ENCODE measurements at regions not wholly inside any gene's neighbourhood (a gene's known extent, or its start where the extent isn't known, plus 50 kb on each side); places are given as distances from the start of the nearest gene placed in this dataset.

- DNase-seq = no peak
- TF ChIP-seq, protein P1, sequence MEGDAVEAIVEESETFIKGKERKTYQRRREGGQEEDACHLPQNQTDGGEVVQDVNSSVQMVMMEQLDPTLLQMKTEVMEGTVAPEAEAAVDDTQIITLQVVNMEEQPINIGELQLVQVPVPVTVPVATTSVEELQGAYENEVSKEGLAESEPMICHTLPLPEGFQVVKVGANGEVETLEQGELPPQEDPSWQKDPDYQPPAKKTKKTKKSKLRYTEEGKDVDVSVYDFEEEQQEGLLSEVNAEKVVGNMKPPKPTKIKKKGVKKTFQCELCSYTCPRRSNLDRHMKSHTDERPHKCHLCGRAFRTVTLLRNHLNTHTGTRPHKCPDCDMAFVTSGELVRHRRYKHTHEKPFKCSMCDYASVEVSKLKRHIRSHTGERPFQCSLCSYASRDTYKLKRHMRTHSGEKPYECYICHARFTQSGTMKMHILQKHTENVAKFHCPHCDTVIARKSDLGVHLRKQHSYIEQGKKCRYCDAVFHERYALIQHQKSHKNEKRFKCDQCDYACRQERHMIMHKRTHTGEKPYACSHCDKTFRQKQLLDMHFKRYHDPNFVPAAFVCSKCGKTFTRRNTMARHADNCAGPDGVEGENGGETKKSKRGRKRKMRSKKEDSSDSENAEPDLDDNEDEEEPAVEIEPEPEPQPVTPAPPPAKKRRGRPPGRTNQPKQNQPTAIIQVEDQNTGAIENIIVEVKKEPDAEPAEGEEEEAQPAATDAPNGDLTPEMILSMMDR (IDR thresholded peaks at IDR 0.05) = no peak
- Mint-ChIP-seq H3K27ac (peak overlapping the region; percentile 51), H3K36me3 (ENCODE audit: low read depth) (no peaks in the 10 kb centered on the region; the same call in 1 of the 2 replicates), H3K4me3 (peak overlapping the region; percentile 37), H3K4me1 (ENCODE audit: low read depth) (peaks cover 68% of the 10 kb centered on the region), H3K9me3 (no peaks in the 10 kb centered on the region), H3K27me3 (ENCODE audit: insufficient read depth) (no peaks in the 10 kb centered on the region)
These were observed 674.2 kb upstream of the VRK2 start for GRCh38 chr2:57372237-57372984.

DNA sequence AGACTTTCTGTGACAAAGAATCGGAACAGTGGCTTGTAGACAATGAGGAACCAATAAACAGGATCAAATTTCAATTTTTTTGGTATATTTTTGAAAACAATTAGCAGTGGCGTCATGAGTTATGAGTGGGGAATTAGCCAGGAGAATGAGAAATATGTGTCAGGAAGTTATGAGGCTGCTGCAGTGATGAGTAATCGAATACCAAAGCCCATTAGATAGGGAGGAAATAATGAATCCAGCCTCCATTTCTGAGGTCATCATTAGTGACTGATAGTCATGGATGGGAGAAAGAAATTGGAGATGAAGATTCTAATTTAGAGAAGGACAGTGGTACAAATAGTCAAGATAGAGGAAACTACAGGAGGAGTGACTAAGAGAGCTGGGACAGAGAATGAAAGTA is 673.1 kb upstream of the VRK2 start:
- no peaks in the 10 kb centered on the region; the same call in 1 of the 2 replicates for H3K36me3 Mint-ChIP-seq (ENCODE audit: low read depth)
- H3K27me3 Mint-ChIP-seq (ENCODE audit: insufficient read depth) = no peaks in the 10 kb centered on the region
- peak; percentile 84 for DNase-seq
- TF ChIP-seq, protein P1 (IDR thresholded peaks at IDR 0.05) = no peak
- peaks cover 60% of the 10 kb centered on the region for H3K4me1 Mint-ChIP-seq (ENCODE audit: low read depth)
- H3K4me3 Mint-ChIP-seq = peak overlapping the region; percentile 76
- no peaks in the 10 kb centered on the region for H3K9me3 Mint-ChIP-seq
- H3K27ac Mint-ChIP-seq = peak overlapping the region; percentile 85

- H3K4me3 Mint-ChIP-seq = no peak overlapping the region
- H3K9me3 Mint-ChIP-seq = no peaks in the 10 kb centered on the region
- DNase-seq = no peak
- H3K27me3 Mint-ChIP-seq (ENCODE audit: insufficient read depth) = no peaks in the 10 kb centered on the region
- H3K36me3 Mint-ChIP-seq (ENCODE audit: low read depth) = no peaks in the 10 kb centered on the region; the same call in 1 of the 2 replicates
- H3K27ac Mint-ChIP-seq = no peak overlapping the region
- peaks cover 51% of the 10 kb centered on the region for H3K4me1 Mint-ChIP-seq (ENCODE audit: low read depth)
- TF ChIP-seq, protein P1 (IDR thresholded peaks at IDR 0.05) = peak; percentile 68
These were observed 669.6 kb upstream of the VRK2 start for GRCh38 chr2:57376985-57377384.

GRCh38 chr2:57386305-57386704 is 660.3 kb upstream of the VRK2 start:
- Mint-ChIP-seq H3K27me3 (ENCODE audit: insufficient read depth) (peaks cover under 1% of the 10 kb centered on the region; the same call in 1 of the 2 replicates), H3K9me3 (no peaks in the 10 kb centered on the region), H3K27ac (no peak overlapping the region), H3K4me3 (no peak overlapping the region), H3K36me3 (ENCODE audit: low read depth) (no peaks in the 10 kb centered on the region), H3K4me1 (ENCODE audit: low read depth) (no peaks in the 10 kb centered on the region)
- TF ChIP-seq, protein P1 (IDR thresholded peaks at IDR 0.05) = no peak
- no peak for DNase-seq

DNA sequence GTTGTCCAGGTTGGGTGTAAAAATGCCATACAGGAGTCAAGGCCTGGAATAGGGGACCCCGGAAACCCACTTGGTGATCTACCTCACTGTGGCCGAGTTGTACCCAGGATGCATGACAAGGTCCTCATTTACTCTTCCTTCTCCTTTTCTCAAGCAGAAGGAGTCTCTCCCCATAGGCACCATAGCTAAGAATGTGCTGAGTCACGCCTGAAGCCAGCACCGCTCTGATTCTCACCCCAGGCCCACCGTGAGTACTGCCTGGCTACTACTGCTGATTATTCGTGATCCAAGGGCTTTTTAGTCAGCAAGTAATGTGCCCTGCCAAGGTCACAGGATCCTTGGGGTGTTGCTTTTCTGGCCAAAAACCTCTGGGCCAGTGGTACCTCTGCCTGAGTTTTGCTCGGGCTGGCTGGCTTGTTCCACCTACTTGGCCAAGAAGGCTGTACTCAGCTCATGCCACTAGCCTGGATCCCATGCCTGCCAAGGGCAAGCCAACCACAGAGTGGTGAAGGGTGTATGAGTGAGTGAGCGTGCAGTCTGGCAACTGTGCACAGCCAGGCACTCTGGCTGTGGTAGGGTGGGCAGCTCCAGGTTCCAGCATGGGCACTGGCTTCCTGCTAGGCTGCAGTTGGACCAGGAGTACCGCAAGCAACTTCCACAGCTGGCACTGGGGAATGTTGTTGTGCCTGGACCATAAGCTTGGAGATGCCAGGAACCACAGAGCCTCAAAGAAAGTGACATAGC is 650.1 kb upstream of the VRK2 start:
- TF ChIP-seq, protein P1 (IDR thresholded peaks at IDR 0.05) = no peak
- peak overlapping the region; percentile 50; the same call in 1 of the 2 replicates for H3K27ac Mint-ChIP-seq
- no peaks in the 10 kb centered on the region for H3K9me3 Mint-ChIP-seq
- H3K4me3 Mint-ChIP-seq = no peak overlapping the region; the same call in 1 of the 2 replicates
- peaks cover 1% of the 10 kb centered on the region; the same call in 1 of the 2 replicates for H3K27me3 Mint-ChIP-seq (ENCODE audit: insufficient read depth)
- H3K4me1 Mint-ChIP-seq (ENCODE audit: low read depth) = peaks cover 15% of the 10 kb centered on the region; the same call in 1 of the 2 replicates
- H3K36me3 Mint-ChIP-seq (ENCODE audit: low read depth) = no peaks in the 10 kb centered on the region
- DNase-seq = no peak

Data from HFFc6 (cell line).